T-helper 22 cell (primary cell): ENCODE measurements at regions not wholly inside any gene's neighbourhood (a gene's known extent, or its start where the extent isn't known, plus 50 kb on each side); places are given as distances from the start of the nearest gene placed in this dataset.

Experiments used
- DNase-seq: peaks from one replicate; pipeline ENCODE4 v3.0.0-alpha.2; 2020; ENCODE audit warnings: low read depth

- DNase-seq = no peak
Measured at GRCh38 chr20:60959971-60960370, 292.1 kb upstream of the CDH4 start.

- DNase-seq = no peak
Measured at GRCh38 chr20:60960500-60960899, 291.6 kb upstream of the CDH4 start.

- DNase-seq = no peak
Measured at GRCh38 chr20:60961551-60961950, 290.5 kb upstream of the CDH4 start.

GRCh38 chr20:60962367-60963045 is 289.6 kb upstream of the CDH4 start:
- DNase-seq = no peak

GRCh38 chr20:60963146-60963545 is 288.9 kb upstream of the CDH4 start:
- no peak for DNase-seq

GRCh38 chr20:60964911-60965310 is 287.1 kb upstream of the CDH4 start:
- DNase-seq = no peak

- no peak for DNase-seq
Measured at GRCh38 chr20:60966031-60966430, 286.0 kb upstream of the CDH4 start.

GRCh38 chr20:60966766-60967165 is 285.3 kb upstream of the CDH4 start:
- DNase-seq = no peak

- no peak for DNase-seq
Measured at GRCh38 chr20:60967431-60968316, 284.4 kb upstream of the CDH4 start.

GRCh38 chr20:60968853-60969720 is 283.0 kb upstream of the CDH4 start:
- no peak for DNase-seq

GRCh38 chr20:60970601-60971000 is 281.5 kb upstream of the CDH4 start:
- DNase-seq = no peak

- DNase-seq = no peak
Measured at GRCh38 chr20:60974022-60974421, 278.0 kb upstream of the CDH4 start.

- DNase-seq = no peak
Measured at GRCh38 chr20:60974441-60974945, 277.6 kb upstream of the CDH4 start.

GRCh38 chr20:60976139-60976538 is 275.9 kb upstream of the CDH4 start:
- no peak for DNase-seq

- no peak for DNase-seq
Measured at GRCh38 chr20:60976913-60977312, 275.1 kb upstream of the CDH4 start.

GRCh38 chr20:60977901-60978300 is 274.2 kb upstream of the CDH4 start:
- no peak for DNase-seq

- DNase-seq = no peak
Measured at GRCh38 chr20:60984666-60985065, 267.4 kb upstream of the CDH4 start.

GRCh38 chr20:60986506-60987156 is 265.4 kb upstream of the CDH4 start:
- no peak for DNase-seq

GRCh38 chr20:60990061-60990460 is 262.0 kb upstream of the CDH4 start:
- DNase-seq = no peak

- DNase-seq = no peak
Measured at GRCh38 chr20:60990643-60991042, 261.4 kb upstream of the CDH4 start.

- DNase-seq = no peak
Measured at GRCh38 chr20:60993433-60994044, 258.5 kb upstream of the CDH4 start.
